Stimulated activated memory B cell treated with anti-CD40 and anti-IgM and Interleukin-4, amounts not matched to agents 10 μg/mL and 1 μg/mL and 100 μg/mL, for 72 hours (primary cell): ENCODE measurements at regions not wholly inside any gene's neighbourhood (a gene's known extent, or its start where the extent isn't known, plus 50 kb on each side); places are given as distances from the start of the nearest gene placed in this dataset.

Experiments
- ATAC-seq: fragments of 150-1000 bp; cut with Tn5 transposase; 2 replicates; pipeline ENCODE4 v1.10.0; 2021
- H3K27ac Mint-ChIP-seq: one replicate; pipeline ENCODE4 v1.8.0; 2022; ENCODE audit warnings: mild to moderate bottlenecking, mixed read lengths
- H3K27me3 Mint-ChIP-seq: one replicate; pipeline ENCODE4 v1.8.0; 2022; ENCODE audit warnings: mixed read lengths
- H3K36me3 Mint-ChIP-seq: one replicate; pipeline ENCODE4 v1.8.0; 2022; ENCODE audit warnings: mixed read lengths
- H3K4me1 Mint-ChIP-seq: one replicate; pipeline ENCODE4 v1.8.0; 2022; ENCODE audit warnings: mixed read lengths
- H3K4me3 Mint-ChIP-seq: one replicate; pipeline ENCODE4 v1.8.0; 2022; ENCODE audit warnings: mild to moderate bottlenecking, moderate library complexity, mixed read lengths
- H3K9me3 Mint-ChIP-seq: one replicate; pipeline ENCODE4 v1.8.0; 2022; ENCODE audit warnings: mixed read lengths

DNA sequence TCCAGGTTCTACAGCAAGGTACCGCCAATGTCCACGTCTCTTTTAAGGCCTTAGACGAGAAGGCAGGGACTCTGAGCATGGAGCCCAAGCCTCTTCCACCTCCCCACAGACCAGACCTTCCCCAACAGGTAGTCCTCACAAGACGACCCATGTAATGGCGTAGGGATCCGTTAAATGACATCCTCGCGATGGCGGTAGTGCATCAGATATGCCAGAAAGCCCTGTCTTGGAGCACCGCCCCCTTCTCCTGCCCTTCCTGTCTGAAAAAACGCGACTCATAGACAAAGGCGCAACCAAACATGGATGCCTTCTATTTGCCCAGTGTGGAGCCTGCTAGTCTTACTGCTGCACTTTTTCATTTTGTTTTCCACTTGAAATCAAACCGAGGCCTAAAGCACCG is 185.4 kb downstream of the OR13H1 start:
- Mint-ChIP-seq H3K27me3 (no peaks in the 10 kb centered on the region), H3K36me3 (no peaks in the 10 kb centered on the region), H3K27ac (no peak overlapping the region), H3K4me1 (peaks cover 5% of the 10 kb centered on the region), H3K9me3 (peaks cover 4% of the 10 kb centered on the region), H3K4me3 (no peak overlapping the region)
- no peak for ATAC-seq

DNA sequence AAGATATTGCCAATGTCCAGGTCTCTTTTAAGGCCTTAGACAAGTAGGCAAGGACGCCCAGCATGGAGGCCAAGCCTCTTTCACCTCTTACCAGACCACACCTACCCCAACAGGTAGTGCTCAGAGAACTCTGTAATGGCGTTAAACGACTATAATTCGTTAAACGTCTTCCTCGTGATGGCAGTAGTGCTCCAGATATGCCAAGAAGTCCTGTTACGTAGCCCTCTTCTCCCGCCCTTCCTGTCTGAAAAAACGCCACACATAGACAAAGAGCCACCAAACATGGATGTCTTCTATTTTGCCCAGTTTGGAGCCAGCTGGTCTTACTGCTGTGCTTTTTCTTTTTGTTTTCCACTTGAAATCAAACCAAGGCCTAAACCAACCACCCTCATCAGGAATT is 190.7 kb downstream of the OR13H1 start:
- Mint-ChIP-seq H3K4me1 (no peaks in the 10 kb centered on the region), H3K27ac (no peak overlapping the region), H3K9me3 (no peaks in the 10 kb centered on the region), H3K4me3 (no peak overlapping the region), H3K27me3 (no peaks in the 10 kb centered on the region), H3K36me3 (no peaks in the 10 kb centered on the region)
- no peak for ATAC-seq

DNA sequence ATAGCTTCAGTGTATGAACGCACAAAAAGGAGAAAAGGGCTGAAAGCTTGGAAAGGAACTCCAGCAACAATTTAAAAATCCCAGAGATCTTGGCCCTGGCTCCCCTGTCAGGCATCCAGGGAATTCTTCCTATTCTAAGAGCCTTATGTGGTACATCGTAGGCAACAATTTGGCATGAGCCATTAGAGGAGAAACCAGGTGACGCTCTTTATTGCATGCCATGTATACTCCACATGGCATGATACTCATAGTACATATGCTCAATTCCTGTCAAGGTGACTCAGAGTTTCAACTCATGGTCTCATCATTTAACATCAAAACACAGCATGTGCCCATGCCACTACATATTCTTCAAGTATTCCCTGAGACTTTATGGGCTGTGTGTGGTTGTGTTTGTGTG is 191.3 kb downstream of the OR13H1 start:
- H3K27ac Mint-ChIP-seq, result no peak overlapping the region
- H3K4me1 Mint-ChIP-seq, result no peaks in the 10 kb centered on the region
- ATAC-seq, result no peak
- H3K27me3 Mint-ChIP-seq, result no peaks in the 10 kb centered on the region
- H3K36me3 Mint-ChIP-seq, result no peaks in the 10 kb centered on the region
- H3K9me3 Mint-ChIP-seq, result no peaks in the 10 kb centered on the region
- no peak overlapping the region for H3K4me3 Mint-ChIP-seq

DNA sequence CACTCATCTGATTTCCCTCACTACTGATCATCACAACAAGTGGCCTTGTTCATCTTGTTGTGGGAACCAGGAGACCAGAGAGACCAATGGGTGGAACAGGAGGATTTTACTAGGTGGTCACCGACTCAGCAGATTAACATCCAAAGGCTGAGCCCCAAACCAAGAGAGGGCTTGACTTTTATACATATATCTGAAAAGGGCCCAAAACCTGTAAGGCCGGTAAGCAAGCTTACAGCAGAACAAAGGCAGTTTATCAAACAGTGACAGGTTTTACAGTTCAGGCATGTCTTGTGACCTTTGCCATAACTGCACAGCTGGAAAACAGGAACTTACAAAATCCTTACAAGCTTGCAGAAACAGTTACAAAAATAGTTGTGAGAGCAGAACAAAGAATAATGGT is 195.9 kb downstream of the OR13H1 start:
- Mint-ChIP-seq H3K27ac (no peak overlapping the region), H3K4me3 (no peak overlapping the region), H3K27me3 (no peaks in the 10 kb centered on the region), H3K36me3 (no peaks in the 10 kb centered on the region), H3K9me3 (no peaks in the 10 kb centered on the region), H3K4me1 (no peaks in the 10 kb centered on the region)
- ATAC-seq, result no peak

DNA sequence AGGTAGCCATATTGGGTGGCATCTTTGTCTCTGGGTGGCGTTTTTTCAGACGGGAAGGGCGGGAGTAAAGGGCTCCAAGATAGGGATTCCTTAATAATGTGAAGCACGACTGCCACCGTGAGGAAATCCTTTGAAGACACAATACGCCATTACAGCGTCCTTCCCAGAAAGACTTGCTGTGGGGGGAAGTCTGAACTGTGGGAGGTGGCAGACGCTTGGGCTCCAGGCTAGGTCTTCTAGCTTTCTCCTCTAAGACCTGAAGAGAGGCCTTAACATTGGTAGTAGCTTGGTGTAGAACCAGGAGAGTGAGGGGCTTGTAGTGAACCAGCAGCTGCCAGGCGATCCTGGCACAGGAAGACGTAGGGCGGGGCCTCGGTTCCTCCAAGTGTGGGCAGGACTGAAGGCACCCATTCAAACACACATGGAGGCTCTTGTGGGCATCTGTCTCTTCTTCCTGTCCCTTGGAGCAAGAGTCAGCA is 197.3 kb downstream of the OR13H1 start:
- Mint-ChIP-seq H3K4me3 (no peak overlapping the region), H3K27me3 (no peaks in the 10 kb centered on the region), H3K4me1 (no peaks in the 10 kb centered on the region), H3K27ac (no peak overlapping the region), H3K36me3 (no peaks in the 10 kb centered on the region), H3K9me3 (no peaks in the 10 kb centered on the region)
- ATAC-seq, result no peak

- no peak overlapping the region for H3K4me3 Mint-ChIP-seq
- no peaks in the 10 kb centered on the region for H3K27me3 Mint-ChIP-seq
- no peaks in the 10 kb centered on the region for H3K4me1 Mint-ChIP-seq
- H3K9me3 Mint-ChIP-seq, result no peaks in the 10 kb centered on the region
- no peaks in the 10 kb centered on the region for H3K36me3 Mint-ChIP-seq
- H3K27ac Mint-ChIP-seq, result no peak overlapping the region
- ATAC-seq, result no peak
Observed at GRCh38 chrX:131745942-131746489, 202.1 kb downstream of the OR13H1 start.

GRCh38 chrX:131746491-131746968 is 202.7 kb downstream of the OR13H1 start:
- ATAC-seq, result no peak
- Mint-ChIP-seq H3K4me1 (no peaks in the 10 kb centered on the region), H3K36me3 (no peaks in the 10 kb centered on the region), H3K27ac (no peak overlapping the region), H3K27me3 (no peaks in the 10 kb centered on the region), H3K4me3 (no peak overlapping the region), H3K9me3 (no peaks in the 10 kb centered on the region)

DNA sequence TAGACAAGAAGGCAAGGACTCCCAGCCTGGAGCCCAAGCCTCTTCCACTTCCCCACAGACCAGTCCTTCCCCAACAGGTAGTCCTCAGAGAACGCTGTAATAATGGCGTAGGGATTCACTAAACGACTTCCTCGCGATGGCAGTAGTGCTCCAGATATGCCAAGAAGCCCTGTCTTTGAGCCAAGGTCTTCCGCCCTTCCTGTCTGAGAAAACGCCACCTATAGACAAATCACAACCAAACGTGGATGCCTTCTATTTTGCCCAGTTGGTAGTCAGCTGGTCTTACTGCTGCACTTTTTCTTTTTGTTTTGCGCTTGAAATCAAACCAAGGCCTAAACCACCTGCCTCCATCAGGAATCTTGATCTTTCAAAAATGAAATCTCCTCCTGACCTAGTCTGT is 203.3 kb downstream of the OR13H1 start:
- ATAC-seq, result no peak
- no peaks in the 10 kb centered on the region for H3K4me1 Mint-ChIP-seq
- no peaks in the 10 kb centered on the region for H3K27me3 Mint-ChIP-seq
- no peak overlapping the region for H3K4me3 Mint-ChIP-seq
- no peak overlapping the region for H3K27ac Mint-ChIP-seq
- H3K36me3 Mint-ChIP-seq, result no peaks in the 10 kb centered on the region
- H3K9me3 Mint-ChIP-seq, result no peaks in the 10 kb centered on the region

DNA sequence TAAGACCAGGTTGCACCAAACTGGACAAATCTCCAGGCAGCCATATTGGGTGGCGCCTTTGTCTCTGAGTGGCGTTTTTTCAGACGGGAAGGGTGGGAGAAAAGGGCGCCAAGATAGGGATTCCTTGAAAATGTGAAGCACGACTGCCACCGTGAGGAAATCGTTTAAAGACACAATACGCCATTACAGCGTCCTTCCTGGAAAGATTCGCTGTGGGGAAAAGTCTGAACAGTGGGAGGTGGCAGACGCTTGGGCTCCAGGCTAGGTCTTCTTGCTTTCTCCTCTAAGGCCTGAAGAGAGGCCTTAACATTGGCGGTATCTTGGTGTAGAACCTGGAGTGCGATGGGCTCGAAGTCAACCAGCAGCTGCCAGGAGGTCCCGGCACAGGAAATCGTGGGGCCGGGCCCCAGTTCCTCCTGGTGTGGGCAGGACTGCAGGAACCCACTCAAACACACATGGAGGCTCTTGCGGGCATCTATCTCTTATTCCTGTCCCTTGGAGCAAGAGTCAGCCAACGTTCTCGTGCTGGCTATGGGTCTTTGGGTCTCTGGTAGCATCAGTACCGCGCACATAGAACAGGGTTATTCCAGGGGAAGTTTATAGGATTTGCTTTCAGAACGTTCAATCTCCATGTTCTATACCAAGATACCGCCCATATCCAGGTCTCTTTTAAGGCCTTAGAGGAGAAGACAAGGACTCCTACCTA is 208.8 kb downstream of the OR13H1 start:
- H3K27me3 Mint-ChIP-seq, result no peaks in the 10 kb centered on the region
- no peak for ATAC-seq
- H3K4me1 Mint-ChIP-seq, result no peaks in the 10 kb centered on the region
- H3K9me3 Mint-ChIP-seq, result no peaks in the 10 kb centered on the region
- H3K4me3 Mint-ChIP-seq, result no peak overlapping the region
- H3K27ac Mint-ChIP-seq, result no peak overlapping the region
- H3K36me3 Mint-ChIP-seq, result no peaks in the 10 kb centered on the region

GRCh38 chrX:131762802-131763234 is 218.9 kb downstream of the OR13H1 start:
- peaks cover 6% of the 10 kb centered on the region for H3K36me3 Mint-ChIP-seq
- peaks cover 3% of the 10 kb centered on the region for H3K9me3 Mint-ChIP-seq
- H3K27ac Mint-ChIP-seq, result no peak overlapping the region
- H3K4me3 Mint-ChIP-seq, result no peak overlapping the region
- H3K27me3 Mint-ChIP-seq, result no peaks in the 10 kb centered on the region
- H3K4me1 Mint-ChIP-seq, result no peaks in the 10 kb centered on the region
- ATAC-seq, result no peak

DNA sequence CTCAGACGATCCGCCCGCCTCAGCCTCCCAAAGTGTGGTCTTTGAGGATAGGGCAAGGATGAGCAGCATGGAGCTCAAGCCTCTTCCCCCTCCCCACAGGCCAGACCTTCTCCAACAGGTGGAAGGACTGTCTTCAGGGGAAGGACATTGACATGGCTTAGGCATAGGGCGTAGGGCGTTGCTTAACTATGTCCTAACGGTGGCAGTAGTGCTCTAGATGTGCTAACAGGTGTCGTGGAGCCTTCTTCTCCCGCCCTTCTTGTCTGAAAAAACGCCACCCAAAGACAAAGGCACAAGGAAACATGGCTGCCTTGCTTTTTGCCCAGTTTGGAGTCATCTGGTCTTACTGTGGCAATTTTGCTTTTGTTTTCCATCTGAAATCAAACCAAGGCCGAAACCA is 219.8 kb downstream of the OR13H1 start:
- Mint-ChIP-seq H3K36me3 (peaks cover 6% of the 10 kb centered on the region), H3K27me3 (no peaks in the 10 kb centered on the region), H3K4me1 (no peaks in the 10 kb centered on the region), H3K4me3 (no peak overlapping the region), H3K27ac (no peak overlapping the region), H3K9me3 (peaks cover 3% of the 10 kb centered on the region)
- ATAC-seq, result no peak

- Mint-ChIP-seq H3K4me1 (no peaks in the 10 kb centered on the region), H3K9me3 (peaks cover 3% of the 10 kb centered on the region), H3K27ac (no peak overlapping the region), H3K27me3 (no peaks in the 10 kb centered on the region), H3K4me3 (no peak overlapping the region), H3K36me3 (peaks cover 6% of the 10 kb centered on the region)
- ATAC-seq, result no peak
Observed at GRCh38 chrX:131764216-131764615, 220.3 kb downstream of the OR13H1 start.

GRCh38 chrX:131778269-131779218 is 234.7 kb downstream of the OR13H1 start:
- H3K4me1 Mint-ChIP-seq, result no peaks in the 10 kb centered on the region
- no peaks in the 10 kb centered on the region for H3K27me3 Mint-ChIP-seq
- H3K9me3 Mint-ChIP-seq, result no peaks in the 10 kb centered on the region
- no peak overlapping the region for H3K4me3 Mint-ChIP-seq
- H3K27ac Mint-ChIP-seq, result no peak overlapping the region
- no peaks in the 10 kb centered on the region for H3K36me3 Mint-ChIP-seq
- ATAC-seq, result no peak

DNA sequence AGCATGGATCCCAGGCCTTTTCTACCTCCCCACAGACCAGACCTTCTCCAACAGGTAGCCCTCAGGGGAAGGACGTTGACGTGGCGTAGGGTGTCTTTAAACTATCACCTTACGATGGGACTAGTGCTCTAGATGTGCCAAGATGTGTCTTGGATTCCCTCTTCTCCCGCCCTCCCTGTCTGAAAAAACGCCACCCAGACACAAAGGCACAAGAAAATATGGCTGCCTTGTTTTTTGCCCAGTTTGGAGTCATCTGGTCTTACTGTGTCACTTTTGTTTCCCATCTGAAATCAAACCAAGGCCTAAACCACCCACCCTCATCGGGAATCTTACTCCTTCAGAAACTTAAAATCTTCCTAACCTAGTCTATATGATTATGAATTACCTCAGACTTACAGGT is 235.4 kb downstream of the OR13H1 start:
- Mint-ChIP-seq H3K27me3 (no peaks in the 10 kb centered on the region), H3K4me1 (no peaks in the 10 kb centered on the region), H3K9me3 (no peaks in the 10 kb centered on the region), H3K27ac (no peak overlapping the region), H3K36me3 (no peaks in the 10 kb centered on the region), H3K4me3 (no peak overlapping the region)
- no peak for ATAC-seq

DNA sequence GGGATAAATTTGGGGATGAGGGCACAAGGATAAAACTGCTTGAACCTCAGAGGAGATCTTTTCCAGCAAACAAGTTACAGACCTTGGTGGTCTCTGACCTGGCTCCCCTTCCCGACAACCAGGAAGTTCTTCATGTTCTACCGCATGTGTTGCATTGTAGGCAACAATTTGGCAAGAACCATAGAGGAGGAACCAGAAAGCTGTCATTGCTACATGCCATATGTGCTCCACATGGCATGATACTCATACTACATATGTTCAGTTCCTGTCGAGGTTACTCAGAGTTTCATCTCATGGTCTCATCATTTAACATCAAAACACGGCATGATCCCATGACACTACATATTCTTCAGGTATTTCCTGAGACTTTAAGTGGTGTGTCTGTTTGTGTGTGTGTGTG is 235.9 kb downstream of the OR13H1 start:
- no peak for ATAC-seq
- Mint-ChIP-seq H3K36me3 (no peaks in the 10 kb centered on the region), H3K4me3 (no peak overlapping the region), H3K27ac (no peak overlapping the region), H3K9me3 (no peaks in the 10 kb centered on the region), H3K27me3 (no peaks in the 10 kb centered on the region), H3K4me1 (no peaks in the 10 kb centered on the region)
